Neural cell (in vitro differentiated cells): ENCODE measurements at regions not wholly inside any gene's neighbourhood (a gene's known extent, or its start where the extent isn't known, plus 50 kb on each side); places are given as distances from the start of the nearest gene placed in this dataset.

Source experiments
- H2AFZ ChIP-seq: fragments of 200-600, 300-800 bp; sonication (generic), shearing (Covaris generic); 2 replicates; pipeline ENCODE4 v1.6.0; 2014; ENCODE audit warnings: low read depth, mild to moderate bottlenecking, antibody characterized with exemption, low read length, moderate library complexity
- H3F3A ChIP-seq: fragments of 200-600 bp; shearing (Covaris generic); 2 replicates; pipeline ENCODE4 v1.6.1; 2016; ENCODE audit warnings: mild to moderate bottlenecking, moderate library complexity, mixed read lengths, antibody characterized with exemption, low read length; ENCODE audit not compliant: insufficient read depth, poor library complexity, severe bottlenecking
- H3K27ac ChIP-seq: fragments of 200-600, 300-800 bp; sonication (generic), shearing (Covaris generic); 2 replicates; pipeline ENCODE4 v1.5.1; 2014; ENCODE audit warnings: mild to moderate bottlenecking, low read length, moderate library complexity
- H3K27me3 ChIP-seq: fragments of 300-800, 200-600 bp; sonication (generic), shearing (Covaris generic); 2 replicates; pipeline ENCODE4 v1.6.0; 2014; ENCODE audit warnings: mild to moderate bottlenecking, low read depth, low read length, moderate library complexity; ENCODE audit not compliant: insufficient read depth
- H3K36me3 ChIP-seq: fragments of 300-800, 200-600 bp; sonication (generic), shearing (Covaris generic); 2 replicates; pipeline ENCODE4 v1.5.1; 2014; ENCODE audit warnings: mild to moderate bottlenecking, antibody characterized with exemption, low read length, moderate library complexity; ENCODE audit not compliant: insufficient read depth
- H3K4me2 ChIP-seq: fragments of 300-800, 200-600 bp; sonication (generic), shearing (Covaris generic); 2 replicates; pipeline ENCODE4 v1.6.0; 2014; ENCODE audit warnings: mild to moderate bottlenecking, low read length
- H3K4me3 ChIP-seq: fragments of 300-800, 200-600 bp; sonication (generic), shearing (Covaris generic); 2 replicates; pipeline ENCODE4 v1.5.1; 2014; ENCODE audit warnings: mild to moderate bottlenecking, low read length, moderate library complexity
- H3K79me2 ChIP-seq: fragments of 200-600 bp; shearing (Covaris generic); replicated peaks from 2 replicates; pipeline ENCODE4 v1.6.0; 2014; ENCODE audit warnings: mild to moderate bottlenecking, low read length, moderate library complexity; ENCODE audit not compliant: insufficient read depth
- H3K9ac ChIP-seq: fragments of 300-800, 200-600 bp; sonication (generic), shearing (Covaris generic); 2 replicates; pipeline ENCODE4 v1.6.1; 2016; ENCODE audit warnings: mild to moderate bottlenecking, low read length, mixed read lengths
- H3K9me2 ChIP-seq: fragments of 200-600 bp; shearing (Covaris generic); 2 replicates; pipeline ENCODE4 v1.6.1; 2016; ENCODE audit warnings: mild to moderate bottlenecking, low read length, mixed read lengths; ENCODE audit not compliant: insufficient read depth
- H3K9me3 ChIP-seq: fragments of 200-600, 300-800 bp; sonication (generic), shearing (Covaris generic); 2 replicates; pipeline ENCODE4 v1.6.1; 2016; ENCODE audit warnings: mild to moderate bottlenecking, mixed run types, low read length, moderate library complexity, mixed read lengths
- H4K20me1 ChIP-seq: fragments of 200-600 bp; shearing (Covaris generic); 2 replicates; pipeline ENCODE4 v1.6.1; 2016; ENCODE audit warnings: mild to moderate bottlenecking, mixed run types; ENCODE audit not compliant: insufficient read depth
- CTCF ChIP-seq: fragments of 450-650 bp; IDR thresholded peaks from 2 replicates; pipeline ENCODE4 v1.5.1; 2014; ENCODE audit warnings: antibody characterized with exemption, mild to moderate bottlenecking, moderate library complexity; ENCODE audit not compliant: poor library complexity, severe bottlenecking
- EP300 ChIP-seq: fragments of 450-650 bp; conservative IDR thresholded peaks from 2 replicates; pipeline ENCODE4 v1.6.1; 2014; ENCODE audit warnings: antibody characterized with exemption, mild to moderate bottlenecking, moderate library complexity; ENCODE audit not compliant: poor library complexity, severe bottlenecking
- EZH2 ChIP-seq: fragments of 200-600, 300-800 bp; shearing (Covaris generic), sonication (generic); IDR thresholded peaks from 2 replicates; pipeline ENCODE4 v1.6.1; 2014; ENCODE audit warnings: antibody characterized with exemption, low read length, borderline replicate concordance, mild to moderate bottlenecking; ENCODE audit not compliant: insufficient read depth, poor library complexity, severe bottlenecking
- MXI1 ChIP-seq: fragments of 450-650 bp; conservative IDR thresholded peaks from 2 replicates; pipeline ENCODE4 v1.6.1; 2014; ENCODE audit warnings: antibody characterized with exemption, mild to moderate bottlenecking; ENCODE audit not compliant: poor library complexity, severe bottlenecking
- POLR2AphosphoS5 ChIP-seq: IDR thresholded peaks from 2 replicates; pipeline ENCODE4 v1.6.1; 2012
- RAD21 ChIP-seq: fragments of 450-650 bp; conservative IDR thresholded peaks from 2 replicates; pipeline ENCODE4 v1.6.1; 2014; ENCODE audit warnings: antibody characterized with exemption, mild to moderate bottlenecking, moderate library complexity
- SMC3 ChIP-seq: fragments of 450-650 bp; conservative IDR thresholded peaks from 2 replicates; pipeline ENCODE4 v1.6.1; 2014; ENCODE audit warnings: antibody characterized with exemption, mild to moderate bottlenecking, moderate library complexity; ENCODE audit not compliant: poor library complexity
- TAF1 ChIP-seq: IDR thresholded peaks from 2 replicates; pipeline ENCODE4 v1.6.1; 2012; ENCODE audit warnings: low read depth
- TF ChIP-seq, protein P1 (sequence below): IDR thresholded peaks from 2 replicates; pipeline ENCODE4 v1.6.1; 2012; ENCODE audit warnings: borderline replicate concordance

DNA sequence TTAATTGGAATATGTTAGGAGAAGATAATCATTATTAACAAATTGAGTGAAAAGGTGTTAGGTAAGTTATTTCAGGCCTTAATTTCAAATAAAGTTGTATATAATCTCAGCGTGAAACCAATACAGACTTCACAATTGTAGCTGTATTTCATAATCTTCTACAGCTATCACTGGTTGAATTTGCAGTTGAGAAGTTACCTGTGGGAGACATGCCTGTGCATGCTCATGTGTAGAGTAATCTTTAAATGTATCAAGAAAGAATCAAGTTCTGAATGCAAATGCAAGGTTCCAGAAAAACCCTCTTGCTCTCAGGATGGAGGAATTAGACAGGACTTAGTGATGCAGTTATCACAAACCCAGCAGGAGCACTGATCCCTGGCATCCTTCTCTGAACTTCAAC, 938.4 kb upstream of the SLC10A2 start:
- Histone ChIP-seq H3K9me3 (no peaks in the 10 kb centered on the region), H4K20me1 (no peaks in the 10 kb centered on the region)
- TF ChIP-seq RAD21: no peak
- TF ChIP-seq SMC3: no peak
- TF ChIP-seq MXI1: no peak
- TF ChIP-seq, protein P1, sequence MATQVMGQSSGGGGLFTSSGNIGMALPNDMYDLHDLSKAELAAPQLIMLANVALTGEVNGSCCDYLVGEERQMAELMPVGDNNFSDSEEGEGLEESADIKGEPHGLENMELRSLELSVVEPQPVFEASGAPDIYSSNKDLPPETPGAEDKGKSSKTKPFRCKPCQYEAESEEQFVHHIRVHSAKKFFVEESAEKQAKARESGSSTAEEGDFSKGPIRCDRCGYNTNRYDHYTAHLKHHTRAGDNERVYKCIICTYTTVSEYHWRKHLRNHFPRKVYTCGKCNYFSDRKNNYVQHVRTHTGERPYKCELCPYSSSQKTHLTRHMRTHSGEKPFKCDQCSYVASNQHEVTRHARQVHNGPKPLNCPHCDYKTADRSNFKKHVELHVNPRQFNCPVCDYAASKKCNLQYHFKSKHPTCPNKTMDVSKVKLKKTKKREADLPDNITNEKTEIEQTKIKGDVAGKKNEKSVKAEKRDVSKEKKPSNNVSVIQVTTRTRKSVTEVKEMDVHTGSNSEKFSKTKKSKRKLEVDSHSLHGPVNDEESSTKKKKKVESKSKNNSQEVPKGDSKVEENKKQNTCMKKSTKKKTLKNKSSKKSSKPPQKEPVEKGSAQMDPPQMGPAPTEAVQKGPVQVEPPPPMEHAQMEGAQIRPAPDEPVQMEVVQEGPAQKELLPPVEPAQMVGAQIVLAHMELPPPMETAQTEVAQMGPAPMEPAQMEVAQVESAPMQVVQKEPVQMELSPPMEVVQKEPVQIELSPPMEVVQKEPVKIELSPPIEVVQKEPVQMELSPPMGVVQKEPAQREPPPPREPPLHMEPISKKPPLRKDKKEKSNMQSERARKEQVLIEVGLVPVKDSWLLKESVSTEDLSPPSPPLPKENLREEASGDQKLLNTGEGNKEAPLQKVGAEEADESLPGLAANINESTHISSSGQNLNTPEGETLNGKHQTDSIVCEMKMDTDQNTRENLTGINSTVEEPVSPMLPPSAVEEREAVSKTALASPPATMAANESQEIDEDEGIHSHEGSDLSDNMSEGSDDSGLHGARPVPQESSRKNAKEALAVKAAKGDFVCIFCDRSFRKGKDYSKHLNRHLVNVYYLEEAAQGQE: no peak
- TF ChIP-seq EP300: no peak
- TF ChIP-seq EZH2: no peak
- no peak for TF ChIP-seq CTCF
- TF ChIP-seq TAF1: no peak
- TF ChIP-seq POLR2AphosphoS5: no peak

DNA sequence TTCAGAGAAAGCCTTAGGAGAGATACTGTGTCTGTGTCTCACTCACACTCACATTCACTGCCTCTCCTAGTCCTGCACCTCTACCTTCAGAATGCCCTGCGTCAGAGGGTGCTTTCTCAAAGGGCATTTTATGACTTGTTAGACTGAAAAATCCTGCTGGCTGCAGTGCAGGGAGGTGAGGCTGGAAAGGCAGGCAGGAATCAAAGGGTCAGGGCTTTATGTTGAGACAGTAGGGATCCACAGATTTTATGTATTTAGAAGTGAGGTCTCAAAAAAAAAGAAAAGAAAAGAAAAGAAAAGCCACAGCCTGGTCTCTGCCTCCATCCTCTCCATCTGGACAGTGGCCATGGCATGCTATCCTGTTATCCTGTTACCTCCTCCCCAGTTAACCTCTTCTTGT, 936.0 kb upstream of the SLC10A2 start:
- Histone ChIP-seq H3K27ac (no peak overlapping the region), H2AFZ (no peak overlapping the region), H3F3A (no peaks in the 10 kb centered on the region), H3K9ac (no peak overlapping the region), H3K4me3 (no peak overlapping the region), H3K9me3 (no peaks in the 10 kb centered on the region), H3K36me3 (no peaks in the 10 kb centered on the region), H3K79me2 (no peaks in the 10 kb centered on the region), H3K27me3 (no peaks in the 10 kb centered on the region), H4K20me1 (no peaks in the 10 kb centered on the region), H3K9me2 (no peaks in the 10 kb centered on the region), H3K4me2 (no peak overlapping the region)
- no peak for TF ChIP-seq POLR2AphosphoS5
- no peak for TF ChIP-seq RAD21
- TF ChIP-seq EZH2: no peak
- no peak for TF ChIP-seq SMC3
- TF ChIP-seq EP300: no peak
- no peak for TF ChIP-seq MXI1
- TF ChIP-seq TAF1: no peak
- TF ChIP-seq, protein P1: no peak
- no peak for TF ChIP-seq CTCF

More for the DNA sequence above, 938.4 kb upstream of the SLC10A2 start:
- Histone ChIP-seq H3K9ac (no peak overlapping the region), H3K9me2 (no peaks in the 10 kb centered on the region), H3K36me3 (no peaks in the 10 kb centered on the region), H3K4me3 (no peak overlapping the region), H2AFZ (no peak overlapping the region), H3K4me2 (no peak overlapping the region), H3K27ac (no peak overlapping the region), H3K79me2 (no peaks in the 10 kb centered on the region), H3K27me3 (no peaks in the 10 kb centered on the region), H3F3A (no peaks in the 10 kb centered on the region)
